Sigmoid colon (tissue), 6 donors: ENCODE measurements at regions not wholly inside any gene's neighbourhood (a gene's known extent, or its start where the extent isn't known, plus 50 kb on each side); places are given as distances from the start of the nearest gene placed in this dataset.

ENCODE experiments used
- DNase-seq: peaks from one replicate; pipeline ENCODE4 v3.0.0-alpha.2; 2019
- H3K27ac ChIP-seq, 4 donors: fragments of 200-600 bp; sonication (generic); one replicate each; pipeline ENCODE4 v1.5.1; 2016 to 2019; ENCODE audit warnings: mild to moderate bottlenecking in 1 of 4
- H3K27me3 ChIP-seq, 3 donors: fragments of 200-600 bp; sonication (generic); one replicate each; pipeline ENCODE4 v1.5.1; 2019; ENCODE audit warnings: mild to moderate bottlenecking in 1 of 3
- H3K36me3 ChIP-seq, 4 donors: fragments of 200-600 bp; sonication (generic); one replicate each; pipeline ENCODE4 v1.5.1; 2016 to 2019
- H3K4me1 ChIP-seq, 4 donors: fragments of 200-600 bp; sonication (generic); one replicate each; pipeline ENCODE4 v1.5.1; 2017 to 2019
- H3K4me3 ChIP-seq, 4 donors: fragments of 200-600 bp; sonication (generic); one replicate each; pipeline ENCODE4 v1.5.1; 2017 to 2019; ENCODE audit warnings: mild to moderate bottlenecking in 2 of 4, moderate library complexity in 1 of 4
- H3K9me3 ChIP-seq, 4 donors: fragments of 200-600 bp in 3 of 4; sonication (generic) in 3 of 4; one replicate each; pipeline versions ENCODE4 v1.5.1 to v1.6.1; 2013 to 2019
- CTCF ChIP-seq, 4 experiments: fragments of 450-650 bp in 3 of 4; fragments of 200-600 bp in 1 of 4; IDR thresholded peaks; one replicate each; pipeline ENCODE4 v1.5.1; 2016 to 2019; ENCODE audit warnings: antibody characterized with exemption in 4 of 4, mild to moderate bottlenecking in 3 of 4, moderate library complexity in 2 of 4
- EP300 ChIP-seq, 4 donors: sonication (generic); formaldehyde crosslinking; IDR thresholded peaks; one replicate each; pipeline ENCODE4 v1.6.1; 2017; ENCODE audit warnings: antibody characterized with exemption in 4 of 4
- POLR2A ChIP-seq, 2 donors: fragments of 450-650 bp; IDR thresholded peaks; one replicate each; pipeline ENCODE4 v1.6.1; 2016; ENCODE audit warnings: antibody characterized with exemption in 2 of 2, mild to moderate bottlenecking in 2 of 2, moderate library complexity in 2 of 2
- POLR2AphosphoS5 ChIP-seq, 4 donors: sonication (generic); formaldehyde crosslinking; IDR thresholded peaks; one replicate each; pipeline ENCODE4 v1.6.1; 2017; ENCODE audit warnings: antibody characterized with exemption in 4 of 4
- WGBS, 2 donors: extraction: QIAGEN DNeasy Blood & Tissue Kit; methylation state at CpG; one replicate each; pipeline ENCODE4 v1.1.7; 2013; 5-methylcytosine and 5-hydroxymethylcytosine counted together
- intact Hi-C: fragments of 100-400 bp; cut with DNase I; formaldehyde crosslinking; loops from one replicate; pipeline ENCODE4 v1.15.1; 2023
- donor health status: healthy with polysubstance abuse.
- donor health status: healthy.

- Histone ChIP-seq H3K9me3 (no peaks in the 10 kb centered on the region), H3K27me3 (no peaks in the 10 kb centered on the region), H3K36me3 (no peaks in the 10 kb centered on the region), H3K4me3 (no peak overlapping the region), H3K27ac (no peak overlapping the region), H3K4me1 (no peaks in the 10 kb centered on the region)
- peak; percentile 46 for DNase-seq
- intact Hi-C loops = no loop called here
- 80 to 88% methylated on average over 7 of the region's 7 CpGs for WGBS, 2 donors
- TF ChIP-seq POLR2AphosphoS5 (IDR thresholded peaks at IDR 0.05) = no peak
- no peak for TF ChIP-seq CTCF (IDR thresholded peaks at IDR 0.05)
- no peak for TF ChIP-seq POLR2A (IDR thresholded peaks at IDR 0.05)
- no peak for TF ChIP-seq EP300 (IDR thresholded peaks at IDR 0.05)
These were observed 97.1 kb upstream of the IQSEC1 start for GRCh38 chr3:13170317-13170716.

- H3K36me3 ChIP-seq = no peaks in the 10 kb centered on the region
- TF ChIP-seq POLR2A (IDR thresholded peaks at IDR 0.05) (no peak), CTCF (IDR thresholded peaks at IDR 0.05) (no peak), POLR2AphosphoS5 (IDR thresholded peaks at IDR 0.05) (no peak), EP300 (IDR thresholded peaks at IDR 0.05) (no peak)
- 75 to 85% methylated on average over 4 of the region's 4 CpGs for WGBS, 2 donors
- H3K9me3 ChIP-seq = no peaks in the 10 kb centered on the region
- DNase-seq = peak; percentile 18
- intact Hi-C loops = no loop called here
- no peaks in the 10 kb centered on the region for H3K27me3 ChIP-seq
- H3K4me1 ChIP-seq = no peaks in the 10 kb centered on the region
- H3K4me3 ChIP-seq = no peak overlapping the region
- no peak overlapping the region for H3K27ac ChIP-seq
These were observed 95.2 kb upstream of the IQSEC1 start for GRCh38 chr3:13168391-13168790.

GRCh38 chr3:13167829-13168228 is 94.6 kb upstream of the IQSEC1 start:
- Histone ChIP-seq H3K36me3 (no peaks in the 10 kb centered on the region), H3K4me3 (no peak overlapping the region), H3K27ac (no peak overlapping the region), H3K4me1 (no peaks in the 10 kb centered on the region), H3K9me3 (no peaks in the 10 kb centered on the region), H3K27me3 (no peaks in the 10 kb centered on the region)
- TF ChIP-seq CTCF (IDR thresholded peaks at IDR 0.05) (no peak), POLR2A (IDR thresholded peaks at IDR 0.05) (no peak), EP300 (IDR thresholded peaks at IDR 0.05) (no peak), POLR2AphosphoS5 (IDR thresholded peaks at IDR 0.05) (no peak)
- intact Hi-C loops = no loop called here
- 75 to 86% methylated on average over 2 of the region's 2 CpGs for WGBS, 2 donors
- DNase-seq = peak; percentile 15

- DNase-seq = peak; percentile 32
- Histone ChIP-seq H3K9me3 (no peaks in the 10 kb centered on the region), H3K36me3 (no peaks in the 10 kb centered on the region), H3K4me1 (no peaks in the 10 kb centered on the region), H3K27me3 (no peaks in the 10 kb centered on the region), H3K4me3 (no peak overlapping the region), H3K27ac (no peak overlapping the region)
- intact Hi-C loops = no loop called here
- TF ChIP-seq POLR2A (IDR thresholded peaks at IDR 0.05) (no peak), EP300 (IDR thresholded peaks at IDR 0.05) (no peak)
- 70 to 85% methylated on average over 11 of the region's 11 CpGs for WGBS, 2 donors
These were observed 94.0 kb upstream of the IQSEC1 start for GRCh38 chr3:13167064-13167743.

GRCh38 chr3:13166243-13167063 is 93.2 kb upstream of the IQSEC1 start:
- H3K9me3 ChIP-seq = no peaks in the 10 kb centered on the region
- DNase-seq = peak; percentile 48
- H3K27ac ChIP-seq = no peak overlapping the region
- H3K27me3 ChIP-seq = no peaks in the 10 kb centered on the region
- no peak overlapping the region for H3K4me3 ChIP-seq
- no peaks in the 10 kb centered on the region for H3K36me3 ChIP-seq
- TF ChIP-seq CTCF (IDR thresholded peaks at IDR 0.05) (no peak), EP300 (IDR thresholded peaks at IDR 0.05) (no peak), POLR2AphosphoS5 (IDR thresholded peaks at IDR 0.05) (no peak), POLR2A (IDR thresholded peaks at IDR 0.05) (no peak)
- intact Hi-C loops = no loop called here
- no peaks in the 10 kb centered on the region for H3K4me1 ChIP-seq
- WGBS, 2 donors = 74 to 82% methylated on average over 13 of the region's 13 CpGs
